CD4-positive, alpha-beta T cell treated with Interleukin-12 subunit alpha and Interleukin-12 subunit beta, for 1 hour (primary cell): ENCODE measurements at regions not wholly inside any gene's neighbourhood (a gene's known extent, or its start where the extent isn't known, plus 50 kb on each side); places are given as distances from the start of the nearest gene placed in this dataset.
"Not testable (repeated sequence)": the region's sequence is repeated elsewhere in the genome, so short reads cannot be mapped to it uniquely, and the experiment has no call there.

Experiments used
- DNase-seq: peaks from one replicate; pipeline ENCODE4 v3.0.0-alpha.2; 2020

DNA sequence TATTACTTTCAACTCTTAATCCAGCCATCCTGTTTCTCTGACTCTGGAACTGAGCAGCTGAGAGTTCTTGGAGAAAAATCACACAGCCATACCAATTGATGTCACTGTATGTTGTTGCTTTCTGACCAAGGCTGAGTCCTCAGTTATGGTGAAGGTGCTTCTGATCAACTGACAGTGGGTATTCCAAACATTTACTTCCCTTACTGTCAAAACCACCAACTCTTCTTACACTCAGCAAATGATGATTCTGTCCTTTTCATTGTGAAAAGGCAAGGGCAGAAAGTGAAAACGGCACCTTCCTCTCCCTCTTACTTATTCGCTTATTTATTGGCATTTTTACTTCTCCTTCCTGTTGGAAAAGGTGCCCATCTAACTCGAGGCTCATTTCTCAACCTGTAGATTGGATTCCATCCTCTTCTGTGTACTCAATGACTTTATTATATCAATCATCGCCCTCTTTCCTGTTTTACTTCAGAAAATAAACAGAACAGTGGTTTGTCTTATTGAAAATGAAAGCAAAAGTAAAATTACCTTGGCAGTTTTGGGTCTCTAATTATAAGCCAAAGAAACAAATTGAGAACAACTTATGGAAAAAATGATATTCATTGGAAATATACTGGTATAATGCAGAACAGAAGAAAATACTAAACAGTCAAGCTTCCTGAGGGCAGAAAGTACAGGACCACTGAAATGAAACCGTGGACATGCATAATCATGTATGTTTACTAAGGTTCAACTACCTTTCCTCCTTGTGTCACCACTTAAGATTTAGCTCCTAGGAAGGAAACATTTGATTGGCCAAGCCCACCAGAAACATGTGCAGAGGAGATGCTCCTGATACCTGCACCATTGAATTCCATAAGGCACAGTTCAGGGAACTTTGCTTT is 104.5 kb upstream of the CHD1 start:
- DNase-seq = peak; percentile 40

- DNase-seq = peak; percentile 44
Observed at GRCh38 chr5:99032234-99033013, 103.6 kb upstream of the CHD1 start.

- DNase-seq = no peak
Observed at GRCh38 chr5:99030906-99031440, 102.2 kb upstream of the CHD1 start.

- no peak for DNase-seq
Observed at GRCh38 chr5:99029172-99029571, 100.4 kb upstream of the CHD1 start.

GRCh38 chr5:99028170-99028569 is 99.4 kb upstream of the CHD1 start:
- not testable (repeated sequence) for DNase-seq

- DNase-seq = no peak
Observed at GRCh38 chr5:99025298-99026045, 96.7 kb upstream of the CHD1 start.

DNA sequence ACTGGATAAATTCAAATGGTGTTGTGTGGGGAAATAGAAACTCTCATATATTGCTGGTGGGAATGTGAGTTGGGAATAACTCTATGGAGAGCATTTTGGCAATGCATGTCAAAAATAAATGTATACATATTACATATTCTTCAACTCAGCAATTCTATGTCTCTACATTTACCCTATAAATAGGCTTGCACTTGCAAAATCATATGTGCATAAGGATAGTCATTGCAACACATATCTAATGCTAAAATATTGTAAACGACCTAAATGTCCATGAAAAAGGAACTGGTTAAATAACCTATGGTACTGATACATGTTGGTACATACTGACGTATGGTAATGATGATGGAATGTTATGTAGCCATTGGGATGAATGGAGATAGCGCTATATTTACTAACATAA is 94.5 kb upstream of the CHD1 start:
- DNase-seq = no peak

DNA sequence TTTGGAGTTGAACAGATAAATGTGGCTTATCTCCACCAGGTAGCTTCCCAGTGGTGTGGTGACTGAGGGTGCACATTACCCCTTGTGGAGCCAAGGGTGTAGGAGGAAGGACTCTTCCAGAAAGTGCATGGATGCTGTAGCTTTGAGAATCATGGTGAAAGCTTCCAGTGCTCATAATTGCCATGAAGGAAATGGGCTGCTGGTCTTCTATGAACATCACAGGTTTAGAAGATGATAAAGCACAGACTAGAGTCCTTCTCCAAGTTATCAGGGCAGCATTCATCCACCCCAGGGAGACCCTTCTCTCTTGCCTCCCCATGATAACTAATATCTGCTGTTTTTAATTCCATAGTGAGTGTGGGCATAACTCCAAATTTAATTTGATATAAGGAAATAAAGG is 93.4 kb upstream of the CHD1 start:
- DNase-seq = no peak

DNA sequence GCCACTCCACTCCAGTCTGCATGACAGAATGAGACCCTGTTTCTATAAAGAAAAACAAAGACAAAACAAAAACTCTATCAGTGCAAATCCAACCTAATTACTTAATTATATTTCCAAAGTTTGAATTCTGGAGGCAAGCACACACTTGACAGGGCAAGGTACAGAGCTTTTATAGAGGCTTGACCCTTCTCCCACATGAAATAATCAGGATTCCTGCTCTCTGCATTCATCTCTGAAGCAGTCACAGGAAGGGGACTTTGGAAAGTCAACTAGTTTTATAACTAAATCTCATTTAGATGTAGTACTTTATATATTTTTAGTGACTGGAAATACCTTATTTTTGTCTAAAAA is 91.9 kb upstream of the CHD1 start:
- no peak for DNase-seq

DNA sequence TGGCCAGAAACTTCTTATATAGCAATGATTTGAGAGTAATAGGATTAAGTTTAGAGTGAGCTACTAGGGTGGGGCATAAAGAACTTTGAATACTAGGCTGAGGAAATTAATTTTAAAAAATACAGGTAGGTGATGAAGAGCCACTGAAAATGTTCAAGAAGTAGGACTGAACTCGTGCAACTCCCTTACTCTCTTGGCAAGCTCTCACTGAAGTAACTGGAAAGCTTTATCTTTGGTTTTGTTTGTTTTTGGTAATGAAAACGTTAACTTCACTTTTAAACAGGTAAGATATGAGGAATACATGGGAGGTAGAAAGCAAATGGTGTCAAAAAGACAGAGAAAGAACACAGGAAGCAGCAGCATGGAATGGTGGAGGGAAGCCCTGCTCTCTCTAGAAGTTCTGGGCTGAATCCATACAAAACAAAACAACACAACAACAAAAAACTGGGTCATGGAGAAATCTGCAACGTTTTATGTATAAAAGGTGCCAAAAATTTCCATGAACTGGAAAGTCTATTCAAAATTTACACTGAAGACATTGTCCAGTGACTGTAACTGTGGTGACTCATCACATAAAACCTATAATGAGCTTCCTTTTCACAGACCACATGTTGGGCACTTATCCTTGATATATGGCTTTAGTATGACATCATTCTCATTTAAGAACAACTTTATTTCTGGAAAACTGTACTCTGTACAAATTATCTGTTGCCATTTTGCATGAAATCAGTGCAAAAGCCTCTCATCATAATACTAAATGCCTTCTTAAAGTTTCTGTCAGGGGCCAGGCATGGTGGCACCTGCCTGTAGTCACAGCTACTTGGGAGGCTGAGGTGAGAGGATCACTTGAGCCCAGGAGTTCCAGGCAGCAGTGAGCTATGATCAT is 91.2 kb upstream of the CHD1 start:
- DNase-seq = no peak

GRCh38 chr5:99019254-99019653 is 90.4 kb upstream of the CHD1 start:
- no peak for DNase-seq

DNA sequence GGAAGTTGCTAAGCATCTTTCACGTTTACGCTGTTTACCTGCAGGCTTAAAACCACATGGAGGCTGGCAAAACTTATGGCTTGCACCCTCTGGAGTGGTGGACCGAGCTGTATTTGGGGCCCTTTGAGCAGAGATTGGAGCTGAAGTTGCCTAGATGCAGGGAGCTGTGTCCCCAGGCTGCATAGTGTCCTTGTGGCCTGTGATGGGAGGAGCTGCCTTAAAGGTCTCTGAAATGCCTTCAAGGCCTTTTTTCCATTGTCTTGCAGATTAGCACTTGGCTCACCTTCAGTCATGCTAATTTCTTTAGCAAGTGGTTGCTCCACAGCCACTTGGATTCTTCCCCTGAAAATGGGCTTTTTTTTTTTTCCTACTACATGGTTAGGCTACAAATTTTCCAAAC is 81.5 kb upstream of the CHD1 start:
- no peak for DNase-seq

GRCh38 chr5:99008009-99008408 is 79.2 kb upstream of the CHD1 start:
- not testable (repeated sequence) for DNase-seq

- no peak for DNase-seq
Observed at GRCh38 chr5:99005506-99005905, 76.7 kb upstream of the CHD1 start.

DNA sequence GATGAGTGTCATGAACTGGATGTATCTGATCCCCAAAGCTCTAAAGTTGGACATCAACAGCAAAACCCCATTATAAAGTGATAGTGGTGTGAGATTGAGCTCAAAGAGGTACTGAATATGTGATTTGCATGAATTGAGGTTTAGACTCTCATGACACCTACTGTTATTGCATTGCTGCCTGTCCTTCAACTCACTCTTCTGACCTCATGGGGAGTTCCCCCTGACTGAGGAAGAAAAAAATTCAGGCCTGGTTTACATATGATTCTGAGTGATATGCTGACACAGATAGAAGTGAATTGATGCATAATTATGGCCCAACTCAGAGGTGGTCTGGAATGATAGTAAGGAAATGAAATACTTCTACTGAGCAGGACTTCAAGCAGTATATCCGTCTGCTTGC is 76.2 kb upstream of the CHD1 start:
- DNase-seq = peak; percentile 36

DNA sequence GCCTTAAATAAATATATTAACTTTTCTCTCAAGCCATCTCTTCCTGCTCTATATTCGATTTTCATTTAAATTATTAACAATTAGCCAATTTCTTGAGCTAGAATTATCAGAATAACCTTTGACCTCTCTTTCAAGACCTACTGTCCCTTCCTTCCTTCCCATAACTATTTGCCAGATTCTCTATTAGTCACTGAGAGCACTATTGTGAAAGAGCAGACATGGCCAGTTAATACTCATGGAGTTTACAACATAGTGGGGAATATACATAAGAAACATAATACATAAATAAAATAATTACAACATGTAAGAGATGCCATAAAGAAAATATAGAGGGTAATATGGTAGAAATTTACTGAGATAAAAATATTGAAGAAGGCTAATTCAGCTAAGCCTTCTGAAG is 72.1 kb upstream of the CHD1 start:
- DNase-seq = no peak

DNA sequence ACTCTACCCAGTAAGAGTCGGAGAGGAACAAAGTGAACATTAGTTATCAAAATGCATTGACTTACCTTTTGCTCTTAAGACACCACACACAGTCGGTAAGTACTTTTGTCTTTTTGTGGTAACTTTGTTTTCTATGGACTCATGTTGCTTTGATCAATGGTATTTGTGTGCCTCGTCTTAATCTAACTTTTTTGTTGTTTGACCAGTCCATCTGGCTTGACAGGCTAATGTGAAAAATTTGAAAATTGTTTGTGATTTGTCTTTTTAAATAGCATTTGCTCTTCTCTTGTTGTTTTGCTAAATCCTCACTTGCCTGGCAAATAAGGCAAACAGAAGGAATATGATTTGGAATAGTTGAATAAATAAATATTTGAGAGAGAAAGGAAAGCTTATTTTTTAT is 71.4 kb upstream of the CHD1 start:
- DNase-seq = no peak

- DNase-seq = no peak
Observed at GRCh38 chr5:98999631-99000030, 70.8 kb upstream of the CHD1 start.

- DNase-seq = no peak
Observed at GRCh38 chr5:98997000-98997399, 68.2 kb upstream of the CHD1 start.

DNA sequence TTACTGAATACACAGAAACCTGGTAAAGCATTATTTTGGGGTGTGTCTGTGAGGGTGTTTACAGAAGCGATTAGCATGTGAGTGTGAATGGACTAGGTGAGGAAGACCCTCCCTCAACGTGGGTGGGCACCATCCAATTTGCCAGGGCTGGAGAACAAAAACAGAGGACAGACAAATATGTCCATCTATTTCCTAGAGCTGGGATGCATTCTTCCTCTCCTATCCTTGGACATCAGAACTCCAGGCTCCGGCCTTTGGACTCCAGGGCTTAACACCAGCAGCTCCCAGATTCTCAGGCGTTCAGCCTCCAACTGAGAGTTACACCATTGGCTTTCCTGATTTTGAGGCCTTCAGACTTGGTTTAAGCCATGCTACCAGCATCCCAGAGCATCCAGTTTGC is 65.8 kb upstream of the CHD1 start:
- DNase-seq = no peak

DNA sequence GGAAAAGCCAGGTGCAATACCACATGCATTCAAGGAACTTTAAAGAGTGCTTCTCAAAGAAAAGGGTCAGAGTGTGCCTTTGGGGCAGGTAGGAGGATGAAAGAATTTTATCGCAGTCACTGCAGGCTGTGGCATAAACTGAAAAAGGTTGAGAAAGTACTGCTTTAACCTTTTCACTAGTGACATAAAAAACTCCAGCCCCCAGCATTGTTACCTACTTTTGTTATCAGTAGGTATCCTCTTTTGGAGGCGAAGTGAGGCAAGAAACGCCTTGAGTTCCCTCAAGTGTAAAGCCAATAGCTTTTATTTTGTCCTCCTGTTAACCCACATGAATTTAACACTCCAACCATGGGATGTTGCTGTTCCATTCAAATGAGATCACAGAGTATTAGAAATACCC is 64.7 kb upstream of the CHD1 start:
- no peak for DNase-seq

- DNase-seq = no peak
Observed at GRCh38 chr5:98992552-98992951, 63.7 kb upstream of the CHD1 start.
